Body of pancreas (tissue), 4 donors: ENCODE measurements at regions not wholly inside any gene's neighbourhood (a gene's known extent, or its start where the extent isn't known, plus 50 kb on each side); places are given as distances from the start of the nearest gene placed in this dataset.

Source experiments
- ATAC-seq: fragments of 150-250 bp; one replicate; pipeline ENCODE4 v1.9.1; 2016
- DNase-seq, 4 donors: peaks; one replicate each; pipeline ENCODE4 v3.0.0-alpha.2; 2019
- H3K27ac ChIP-seq, 4 donors: fragments of 200-600 bp; sonication (generic); 1 replicate in 3 of 4; 2 replicates in 1 of 4; pipeline versions ENCODE4 v1.5.1 to v1.6.1; 2016 to 2019; ENCODE audit warnings: mild to moderate bottlenecking in 1 of 4, mixed read lengths in 1 of 4, moderate library complexity in 1 of 4
- H3K27me3 ChIP-seq, 2 donors: fragments of 200-600 bp; sonication (generic); one replicate each; pipeline ENCODE4 v1.6.0; 2016; ENCODE audit warnings: mild to moderate bottlenecking in 1 of 2
- H3K36me3 ChIP-seq, 2 donors: fragments of 200-600 bp; sonication (generic); replicated peaks in 1 of 2; 2 replicates each; pipeline ENCODE4 v1.5.1; 2016; ENCODE audit warnings: low read depth in 2 of 2; ENCODE audit not compliant: insufficient read depth in 1 of 2
- H3K4me1 ChIP-seq: fragments of 200-600 bp; sonication (generic); one replicate; pipeline ENCODE4 v1.6.0; 2016
- H3K4me3 ChIP-seq, 2 donors: fragments of 200-600 bp; sonication (generic); 1 replicate in 1 of 2; 2 replicates in 1 of 2; pipeline ENCODE4 v1.5.1; 2016 to 2019
- H3K9me3 ChIP-seq, 3 donors: fragments of 200-600 bp; sonication (generic); 1 replicate in 2 of 3; 2 replicates in 1 of 3; pipeline ENCODE4 v1.5.1; 2016
- CTCF ChIP-seq, 7 experiments: fragments of 450-650 bp in 4 of 7; fragments of 200-600 bp in 3 of 7; sonication (generic) in 3 of 7; IDR thresholded peaks; one replicate each; pipeline ENCODE4 v1.5.1; 2016 to 2019; ENCODE audit warnings: antibody characterized with exemption in 7 of 7
- POLR2A ChIP-seq, 3 donors: fragments of 450-650 bp; IDR thresholded peaks; one replicate each; pipeline ENCODE4 v1.6.1; 2016; ENCODE audit warnings: antibody characterized with exemption in 3 of 3, mild to moderate bottlenecking in 2 of 3
- WGBS, 2 donors: methylation state at CpG; one replicate each; pipeline ENCODE4 v1.1.5; 2017; 5-methylcytosine and 5-hydroxymethylcytosine counted together
- intact Hi-C: fragments of 100-400 bp; cut with DNase I; formaldehyde crosslinking; loops from one replicate; pipeline ENCODE4 v1.15.1; 2023

- H3K27ac ChIP-seq = no peak overlapping the region
- DNase-seq (no peak), ATAC-seq (no peak)
- H3K9me3 ChIP-seq = no peaks in the 10 kb centered on the region
- no peaks in the 10 kb centered on the region for H3K27me3 ChIP-seq
- WGBS, 2 donors = 95% methylated on average over 1 of the region's 1 CpG
- H3K4me3 ChIP-seq = no peak overlapping the region
- TF ChIP-seq POLR2A (IDR thresholded peaks at IDR 0.05) (no peak), CTCF (IDR thresholded peaks at IDR 0.05) (no peak)
- no peaks in the 10 kb centered on the region for H3K36me3 ChIP-seq
- H3K4me1 ChIP-seq = no peaks in the 10 kb centered on the region
- intact Hi-C loops = no loop called here
These were observed 105.3 kb upstream of the SPATA31D4 start for GRCh38 chr9:81822967-81823366.

DNA sequence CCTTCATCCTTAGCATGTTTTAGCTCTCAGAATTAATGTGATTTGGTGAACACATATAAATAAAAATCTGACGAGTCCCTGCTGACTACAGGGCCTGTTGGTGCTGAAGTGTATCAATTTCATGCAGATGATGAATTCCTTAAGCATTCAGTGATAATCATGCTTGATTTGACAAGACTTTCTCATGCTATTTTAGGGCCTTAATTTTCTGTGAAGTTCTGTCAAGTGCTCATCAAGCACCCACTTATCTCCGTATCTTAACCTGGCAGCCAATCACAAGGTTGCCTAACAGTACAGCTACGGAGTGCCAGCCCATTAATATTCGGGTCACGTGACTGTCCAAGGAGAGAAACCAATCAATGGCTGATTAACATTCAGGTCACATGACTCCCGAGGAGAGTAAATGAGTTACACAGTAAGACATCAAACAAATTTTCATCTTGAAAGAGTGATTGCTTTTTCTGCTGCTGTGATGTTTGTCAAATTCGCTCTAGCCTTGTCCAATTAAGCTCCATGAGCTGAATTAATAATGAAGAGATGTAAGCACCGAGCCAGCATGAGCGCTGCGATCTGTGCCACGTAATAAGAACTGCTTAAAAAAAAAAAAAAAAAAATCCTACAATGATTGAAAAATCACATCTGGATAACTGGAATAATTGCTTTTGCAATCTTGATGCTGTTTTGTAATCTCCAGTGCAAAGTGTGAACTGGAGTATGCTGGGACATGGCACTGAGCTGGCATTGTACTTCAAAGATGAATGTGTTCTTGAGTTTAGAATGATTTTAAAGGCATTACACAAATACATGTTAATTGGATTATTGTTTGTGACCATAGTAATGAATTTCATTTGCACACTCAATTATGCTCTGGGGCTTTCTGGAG is 104.3 kb upstream of the SPATA31D4 start:
- no peak for TF ChIP-seq CTCF (IDR thresholded peaks at IDR 0.05)
- TF ChIP-seq POLR2A (IDR thresholded peaks at IDR 0.05) = no peak
- Histone ChIP-seq H3K27ac (no peak overlapping the region), H3K36me3 (no peaks in the 10 kb centered on the region), H3K9me3 (no peaks in the 10 kb centered on the region), H3K4me1 (no peaks in the 10 kb centered on the region), H3K4me3 (no peak overlapping the region), H3K27me3 (no peaks in the 10 kb centered on the region)
- intact Hi-C loops = no loop called here
- 65 to 72% methylated on average over 11 of the region's 11 CpGs for WGBS, 2 donors
- ATAC-seq (no peak), DNase-seq (no peak)

DNA sequence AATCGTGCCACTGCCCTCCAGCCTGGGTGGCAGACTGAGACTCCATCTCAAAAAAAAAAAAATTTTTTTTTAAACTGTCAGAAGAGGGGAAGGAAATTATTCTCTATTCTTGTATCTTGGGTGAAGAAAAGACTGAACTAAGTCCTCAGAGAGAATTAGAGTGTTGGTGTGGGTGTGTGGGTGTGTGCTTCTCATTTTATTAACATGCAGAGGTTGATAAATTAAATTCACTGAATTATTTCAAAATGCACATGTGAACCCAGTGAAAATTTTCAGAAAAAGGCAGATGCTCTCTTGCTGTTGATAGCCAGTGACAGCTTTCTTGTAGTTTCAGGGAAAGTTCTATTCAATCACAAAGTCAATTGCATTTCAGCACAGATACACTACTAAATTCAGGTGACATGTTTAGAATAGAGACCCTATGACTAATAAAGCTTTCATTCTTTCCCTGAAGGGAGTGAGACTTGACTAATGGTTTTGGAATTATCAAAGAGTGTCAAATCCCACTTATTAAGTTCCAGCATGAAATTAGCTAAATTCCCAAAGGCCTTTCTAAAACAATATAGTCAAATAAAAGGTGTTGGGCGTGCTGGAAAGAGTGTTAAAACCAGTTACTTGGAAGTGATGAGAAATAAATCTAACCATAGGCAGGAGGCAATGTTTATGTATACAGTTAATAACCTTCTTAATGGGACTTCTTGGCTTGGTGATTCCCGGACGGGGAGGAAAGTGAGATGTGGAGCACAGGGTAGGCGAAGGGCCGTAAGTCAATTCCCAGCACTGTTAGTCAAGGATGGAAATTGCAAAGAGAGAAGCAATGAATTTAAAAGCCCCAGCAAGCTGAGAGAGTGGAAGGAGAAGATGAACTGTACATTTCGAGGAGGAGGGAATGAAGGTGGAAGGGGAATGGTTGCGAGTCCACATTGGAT is 103.2 kb upstream of the SPATA31D4 start:
- no peak overlapping the region for H3K27ac ChIP-seq
- H3K9me3 ChIP-seq = no peaks in the 10 kb centered on the region
- intact Hi-C loops = no loop called here
- H3K4me3 ChIP-seq = no peak overlapping the region
- no peaks in the 10 kb centered on the region for H3K27me3 ChIP-seq
- no peak for TF ChIP-seq POLR2A (IDR thresholded peaks at IDR 0.05)
- TF ChIP-seq CTCF (IDR thresholded peaks at IDR 0.05) = no peak
- no peak for ATAC-seq
- H3K36me3 ChIP-seq = no peaks in the 10 kb centered on the region
- peaks cover 5% of the 10 kb centered on the region for H3K4me1 ChIP-seq
- WGBS, 2 donors = 85 to 89% methylated on average over 8 of the region's 8 CpGs
- DNase-seq = no peak

DNA sequence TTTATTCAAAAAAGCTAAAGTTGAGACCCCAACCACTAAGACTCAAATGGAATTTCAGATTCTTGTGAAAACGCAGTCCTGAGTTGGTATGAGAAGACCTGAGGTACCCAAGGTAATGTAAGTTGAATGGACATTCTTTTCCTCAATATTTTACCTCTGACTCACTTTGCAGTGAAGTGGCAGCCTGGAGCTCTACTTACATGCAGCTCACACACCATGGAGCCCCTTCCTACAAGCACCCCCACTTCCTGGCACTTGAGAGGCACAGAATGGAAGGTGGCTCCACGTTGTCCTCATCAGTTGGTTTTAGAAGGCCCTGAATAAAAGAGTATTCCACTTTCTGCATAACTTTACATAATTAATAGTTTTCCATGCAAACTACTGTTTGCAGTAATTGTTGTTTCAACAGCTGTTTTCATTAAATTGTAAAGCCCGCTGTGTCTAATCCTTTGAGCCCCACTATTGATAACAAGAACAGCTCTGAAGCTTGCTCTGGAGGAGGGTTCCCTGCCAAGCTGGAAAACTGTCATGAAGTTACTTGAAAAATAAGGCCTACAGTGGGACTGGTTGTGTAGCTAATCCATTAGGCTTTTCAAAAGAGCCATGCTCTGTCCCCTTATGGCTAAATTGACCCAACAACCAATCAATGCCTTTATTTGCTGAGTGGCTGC is 102.2 kb upstream of the SPATA31D4 start:
- ATAC-seq = no peak
- TF ChIP-seq CTCF (IDR thresholded peaks at IDR 0.05) (no peak), POLR2A (IDR thresholded peaks at IDR 0.05) (no peak)
- no peaks in the 10 kb centered on the region for H3K36me3 ChIP-seq
- no peaks in the 10 kb centered on the region for H3K27me3 ChIP-seq
- no peak overlapping the region for H3K27ac ChIP-seq
- intact Hi-C loops = no loop called here
- WGBS, 2 donors = 77 to 80% methylated on average over 3 of the region's 3 CpGs
- DNase-seq = no peak
- H3K4me3 ChIP-seq = no peak overlapping the region
- peaks cover 5% of the 10 kb centered on the region for H3K4me1 ChIP-seq
- no peaks in the 10 kb centered on the region for H3K9me3 ChIP-seq
